Activated CD4-positive, alpha-beta memory T cell treated with anti-CD3 and anti-CD28 coated beads for 36 hours (primary cell): ENCODE measurements at regions not wholly inside any gene's neighbourhood (a gene's known extent, or its start where the extent isn't known, plus 50 kb on each side); places are given as distances from the start of the nearest gene placed in this dataset.

Experiments
- CTCF ChIA-PET: fragments of 350-600 bp; sonication (Branson Sonifier 250); formaldehyde crosslinking; loops from one replicate; lab custom pipeline; 2021; ENCODE audit warnings: antibody characterized with exemption, inconsistent platforms; lab: Charles Lee
- POLR2A ChIA-PET: fragments of 350-600 bp; sonication (Branson Sonifier 250); formaldehyde crosslinking; loops from one replicate; lab custom pipeline; 2021; ENCODE audit warnings: antibody characterized with exemption; lab: Charles Lee
- DNase-seq: peaks from one replicate; pipeline ENCODE4 v3.0.0-alpha.2; 2020
- H3K27ac Mint-ChIP-seq: one replicate; pipeline ENCODE4 v1.8.0; 2021; ENCODE audit warnings: mixed read lengths
- H3K27me3 Mint-ChIP-seq: one replicate; pipeline ENCODE4 v1.8.0; 2021; ENCODE audit warnings: mixed read lengths
- H3K36me3 Mint-ChIP-seq: one replicate; pipeline ENCODE4 v1.8.0; 2021; ENCODE audit warnings: mixed read lengths
- H3K4me1 Mint-ChIP-seq: one replicate; pipeline ENCODE4 v1.8.0; 2021; ENCODE audit warnings: low read depth, mixed read lengths
- H3K4me3 Mint-ChIP-seq: one replicate; pipeline ENCODE4 v1.8.0; 2021; ENCODE audit warnings: mild to moderate bottlenecking, mixed read lengths
- H3K9me3 Mint-ChIP-seq: one replicate; pipeline ENCODE4 v1.8.0; 2021; ENCODE audit warnings: mixed read lengths
- intact Hi-C: fragments of 100-400 bp; cut with micrococcal nuclease; formaldehyde crosslinking; loops from one replicate; pipeline ENCODE4 v1.15.1; 2023

DNA sequence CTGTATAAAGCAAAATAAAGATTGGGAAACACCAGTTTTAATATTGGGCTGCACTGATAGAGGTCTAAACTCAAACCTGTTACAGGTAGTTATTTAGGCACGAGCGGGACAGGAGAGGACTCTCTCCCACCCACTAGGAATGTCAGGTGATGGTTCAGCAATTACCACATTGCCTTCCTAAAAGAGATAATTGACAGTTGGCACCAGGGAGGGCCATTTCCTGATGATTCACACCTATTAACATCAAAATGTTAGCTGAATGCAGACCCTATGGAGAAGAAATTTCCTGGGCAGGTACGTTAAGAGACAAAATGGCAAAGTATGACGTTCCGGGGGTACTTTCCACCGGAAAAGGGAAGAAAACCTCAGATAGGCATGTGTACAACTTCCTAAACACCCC is 272.6 kb downstream of the SDHAF3 start:
- Mint-ChIP-seq H3K27ac (no peak overlapping the region), H3K27me3 (no peaks in the 10 kb centered on the region), H3K4me3 (no peak overlapping the region), H3K9me3 (no peaks in the 10 kb centered on the region), H3K4me1 (no peaks in the 10 kb centered on the region), H3K36me3 (no peaks in the 10 kb centered on the region)
- CTCF ChIA-PET: interaction anchor here (0.6 kb wide), 1 partner anchor 1655 kb away, joined by 3 read pairs; no protein-coding TSS in a partner anchor
- intact Hi-C loops: no loop called here
- DNase-seq: no peak
- POLR2A ChIA-PET: no interaction called here

DNA sequence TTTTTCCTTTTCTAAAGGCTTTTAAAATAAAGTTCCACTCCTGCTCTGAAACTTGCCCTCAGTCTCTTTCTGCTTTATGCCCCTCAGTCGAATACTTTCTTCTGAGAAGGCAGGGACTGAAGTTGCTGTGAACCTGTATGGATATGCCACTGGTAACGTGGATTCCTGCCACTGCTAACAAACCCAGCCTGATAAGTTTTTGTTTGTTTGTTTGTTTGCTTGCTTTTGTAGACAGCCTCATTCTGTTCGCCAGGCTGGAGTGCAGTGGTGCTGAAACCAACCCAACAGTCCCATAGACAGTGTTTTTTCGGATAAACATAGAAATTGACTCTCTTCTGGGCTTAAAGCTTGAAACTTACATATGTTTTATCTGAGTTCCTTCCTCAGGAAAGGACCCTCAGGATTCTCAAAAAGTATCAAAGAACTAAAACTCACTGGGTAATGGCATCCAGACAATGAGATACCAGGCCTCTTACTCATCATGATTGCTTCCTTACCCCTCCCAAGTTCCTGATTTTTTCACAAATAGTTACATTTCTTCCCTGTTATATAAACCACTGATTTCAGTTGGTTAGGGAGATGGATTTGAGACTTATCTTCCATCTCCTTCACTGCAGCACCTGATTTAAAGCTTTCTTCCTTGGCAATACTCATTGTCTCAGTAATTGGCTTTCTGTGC is 273.6 kb downstream of the SDHAF3 start:
- CTCF ChIA-PET: no interaction called here
- Mint-ChIP-seq H3K27me3 (no peaks in the 10 kb centered on the region), H3K4me3 (no peak overlapping the region), H3K27ac (no peak overlapping the region), H3K9me3 (no peaks in the 10 kb centered on the region), H3K4me1 (no peaks in the 10 kb centered on the region), H3K36me3 (no peaks in the 10 kb centered on the region)
- no peak for DNase-seq
- POLR2A ChIA-PET: no interaction called here
- intact Hi-C loops: no loop called here

DNA sequence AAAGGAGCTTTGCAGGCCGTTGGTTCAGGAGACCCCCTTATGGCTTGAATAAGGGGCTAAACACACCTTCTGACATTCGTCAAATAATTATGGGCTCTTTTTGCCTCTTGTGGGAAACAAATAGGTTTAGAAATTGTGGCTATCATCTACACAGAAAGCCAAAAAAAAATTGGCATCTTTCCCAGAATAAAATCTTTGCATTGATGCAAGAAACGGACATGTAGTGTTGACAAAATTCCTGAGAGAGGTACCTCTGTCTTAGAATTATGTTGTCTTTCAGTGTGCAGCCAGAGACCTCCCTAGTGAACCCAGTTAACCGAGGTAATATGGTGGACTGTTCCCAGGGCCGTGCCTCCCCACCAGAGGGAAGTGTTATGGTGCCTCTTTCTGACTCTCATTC is 283.9 kb downstream of the SDHAF3 start:
- no peak overlapping the region for H3K4me3 Mint-ChIP-seq
- no peaks in the 10 kb centered on the region for H3K9me3 Mint-ChIP-seq
- intact Hi-C loops: no loop called here
- H3K36me3 Mint-ChIP-seq: no peaks in the 10 kb centered on the region
- H3K4me1 Mint-ChIP-seq: no peaks in the 10 kb centered on the region
- DNase-seq: no peak
- peaks cover 5% of the 10 kb centered on the region for H3K27me3 Mint-ChIP-seq
- ChIA-PET POLR2A (no interaction called here), CTCF (no interaction called here)
- no peak overlapping the region for H3K27ac Mint-ChIP-seq

DNA sequence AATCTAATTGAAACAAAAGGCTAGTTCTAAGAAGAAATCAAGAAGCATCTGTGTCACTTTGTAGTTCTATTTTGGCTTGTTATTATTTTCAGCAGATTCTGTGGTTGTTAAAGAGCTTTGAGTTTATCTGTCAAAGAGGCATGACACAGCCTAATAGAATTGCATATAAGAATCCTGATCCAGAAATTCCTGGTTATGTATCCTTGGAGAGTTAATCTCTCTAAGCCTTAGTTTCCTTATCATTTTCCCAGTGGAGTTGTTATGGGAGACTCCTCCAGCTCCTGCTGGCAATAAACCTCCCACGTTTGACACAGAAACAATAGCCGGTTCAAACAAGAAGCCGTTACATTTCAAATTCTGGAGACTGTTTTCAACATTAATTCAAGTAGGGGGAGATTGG is 288.3 kb downstream of the SDHAF3 start:
- Mint-ChIP-seq H3K36me3 (no peaks in the 10 kb centered on the region), H3K27me3 (peaks cover 3% of the 10 kb centered on the region), H3K4me1 (no peaks in the 10 kb centered on the region), H3K4me3 (no peak overlapping the region), H3K9me3 (no peaks in the 10 kb centered on the region), H3K27ac (no peak overlapping the region)
- intact Hi-C loops: no loop called here
- DNase-seq: no peak
- ChIA-PET POLR2A (no interaction called here), CTCF (no interaction called here)

DNA sequence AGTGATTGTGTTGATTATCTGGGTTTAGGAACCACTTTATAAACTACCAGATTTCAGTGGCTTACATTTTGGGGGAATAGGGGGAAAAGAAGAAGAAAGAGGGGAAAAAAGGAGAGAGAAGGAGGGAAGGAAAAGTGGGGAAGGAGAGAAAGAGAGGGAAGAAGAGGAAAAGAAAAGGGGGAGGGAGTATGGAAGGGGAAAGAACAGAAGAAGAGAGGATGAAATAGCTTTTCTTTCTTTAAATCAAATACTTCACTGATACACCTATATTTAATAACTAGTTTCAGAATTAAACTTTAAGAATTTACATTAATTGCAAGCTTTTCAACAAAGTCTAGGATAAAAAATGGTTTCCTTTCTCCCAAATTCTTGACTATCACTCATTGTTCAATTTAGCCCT is 289.6 kb downstream of the SDHAF3 start:
- POLR2A ChIA-PET: no interaction called here
- CTCF ChIA-PET: no interaction called here
- H3K4me3 Mint-ChIP-seq: no peak overlapping the region
- H3K4me1 Mint-ChIP-seq: no peaks in the 10 kb centered on the region
- no peaks in the 10 kb centered on the region for H3K9me3 Mint-ChIP-seq
- no peaks in the 10 kb centered on the region for H3K36me3 Mint-ChIP-seq
- no peak for DNase-seq
- H3K27me3 Mint-ChIP-seq: peaks cover 3% of the 10 kb centered on the region
- intact Hi-C loops: no loop called here
- no peak overlapping the region for H3K27ac Mint-ChIP-seq

DNA sequence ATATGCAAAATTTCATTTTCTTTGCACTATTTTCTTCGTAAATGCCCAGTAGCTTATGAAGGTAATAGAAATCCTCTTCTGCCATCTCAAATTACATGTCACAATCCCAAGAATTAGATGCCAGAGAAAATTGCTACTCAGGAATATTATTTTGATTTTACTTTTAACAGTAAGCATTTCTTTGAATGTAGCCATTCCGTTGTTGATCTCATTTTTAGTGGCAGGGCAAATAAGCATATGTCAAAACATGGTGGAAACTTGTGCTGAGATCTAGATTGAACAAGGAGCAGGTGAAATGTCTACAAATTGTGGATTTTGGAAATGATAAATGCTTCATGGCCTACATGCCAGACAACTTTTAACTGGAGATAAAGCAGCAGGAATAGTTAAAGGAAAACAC is 291.8 kb downstream of the SDHAF3 start:
- H3K27me3 Mint-ChIP-seq: no peaks in the 10 kb centered on the region
- no peaks in the 10 kb centered on the region for H3K36me3 Mint-ChIP-seq
- DNase-seq: no peak
- no peak overlapping the region for H3K4me3 Mint-ChIP-seq
- intact Hi-C loops: no loop called here
- H3K4me1 Mint-ChIP-seq: no peaks in the 10 kb centered on the region
- no peaks in the 10 kb centered on the region for H3K9me3 Mint-ChIP-seq
- no peak overlapping the region for H3K27ac Mint-ChIP-seq
- ChIA-PET CTCF (no interaction called here), POLR2A (no interaction called here)

DNA sequence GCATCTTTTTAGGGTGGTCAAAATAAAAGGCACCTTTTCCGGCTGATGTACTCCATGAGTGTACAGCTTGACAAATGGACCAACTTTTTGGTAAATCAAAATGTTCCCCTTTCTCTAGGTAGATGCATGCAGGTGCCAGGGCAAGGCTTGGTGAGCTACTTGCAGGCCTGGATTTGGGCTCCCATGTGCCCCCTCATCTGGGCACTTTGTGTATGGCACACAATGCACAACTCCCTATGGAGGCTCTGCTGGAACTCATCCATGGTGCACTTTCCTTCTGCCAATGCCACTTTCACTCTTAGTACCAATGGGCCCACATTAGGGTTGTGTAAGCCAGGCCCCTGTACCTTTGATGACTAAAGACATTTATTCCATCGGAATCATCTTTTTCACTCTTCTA is 300.8 kb downstream of the SDHAF3 start:
- DNase-seq: no peak
- H3K9me3 Mint-ChIP-seq: no peaks in the 10 kb centered on the region
- ChIA-PET POLR2A (no interaction called here), CTCF (interaction anchor here (0.8 kb wide), 1 partner anchor 14 kb away, joined by 3 read pairs; no protein-coding TSS in a partner anchor)
- no peaks in the 10 kb centered on the region for H3K4me1 Mint-ChIP-seq
- no peaks in the 10 kb centered on the region for H3K36me3 Mint-ChIP-seq
- no peak overlapping the region for H3K27ac Mint-ChIP-seq
- no peak overlapping the region for H3K4me3 Mint-ChIP-seq
- no peaks in the 10 kb centered on the region for H3K27me3 Mint-ChIP-seq
- intact Hi-C loops: no loop called here

DNA sequence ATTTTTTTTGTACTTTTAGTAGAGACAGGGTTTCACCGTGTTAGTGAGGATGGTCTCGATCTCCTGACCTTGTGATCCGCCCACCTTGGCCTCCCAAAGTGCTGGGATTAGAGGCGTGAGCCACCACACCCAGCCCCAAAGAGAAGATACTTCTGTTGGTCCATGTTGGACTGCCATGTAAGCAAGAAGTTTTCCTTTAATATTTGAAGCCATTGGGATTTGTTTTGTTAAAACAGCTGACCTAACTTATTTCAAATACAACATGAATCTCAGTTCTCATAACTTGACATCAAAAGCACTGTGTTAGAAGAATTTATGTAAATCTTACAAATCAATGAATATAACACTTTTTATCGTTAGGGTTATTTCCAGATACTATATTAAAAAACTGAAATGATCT is 302.4 kb downstream of the SDHAF3 start:
- ChIA-PET CTCF (no interaction called here), POLR2A (no interaction called here)
- Mint-ChIP-seq H3K4me1 (no peaks in the 10 kb centered on the region), H3K36me3 (no peaks in the 10 kb centered on the region), H3K4me3 (no peak overlapping the region), H3K9me3 (no peaks in the 10 kb centered on the region), H3K27ac (no peak overlapping the region), H3K27me3 (no peaks in the 10 kb centered on the region)
- no peak for DNase-seq
- intact Hi-C loops: no loop called here

DNA sequence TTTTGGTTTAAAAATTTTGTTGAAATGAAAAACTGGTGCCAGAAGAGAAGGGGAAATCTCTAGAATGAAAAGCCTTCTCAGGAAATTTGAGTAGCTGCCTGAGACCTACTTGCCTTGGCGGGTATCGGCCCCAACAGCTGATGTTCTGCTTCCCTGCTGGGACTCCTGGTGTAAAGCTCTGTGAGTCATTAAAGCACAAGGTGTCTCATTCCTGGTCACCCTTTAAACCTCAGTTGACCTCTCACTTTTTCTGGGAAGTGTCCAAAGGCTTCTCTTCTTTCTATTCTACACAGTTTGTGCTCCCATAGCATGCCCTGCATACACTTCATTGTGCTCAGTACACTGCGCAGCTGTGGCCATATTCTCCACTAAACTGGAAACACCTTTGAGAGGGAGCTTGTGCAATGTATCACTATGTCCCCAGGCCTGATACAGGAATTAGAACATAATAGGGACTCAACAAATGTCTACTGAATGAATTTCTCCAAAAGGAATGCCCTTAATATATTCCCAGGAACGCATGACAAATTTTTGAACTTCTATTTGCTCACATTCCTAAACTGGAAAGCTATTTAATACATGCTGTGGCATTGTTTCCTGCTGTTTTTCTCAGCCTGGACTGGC is 303.9 kb downstream of the SDHAF3 start:
- CTCF ChIA-PET: no interaction called here

DNA sequence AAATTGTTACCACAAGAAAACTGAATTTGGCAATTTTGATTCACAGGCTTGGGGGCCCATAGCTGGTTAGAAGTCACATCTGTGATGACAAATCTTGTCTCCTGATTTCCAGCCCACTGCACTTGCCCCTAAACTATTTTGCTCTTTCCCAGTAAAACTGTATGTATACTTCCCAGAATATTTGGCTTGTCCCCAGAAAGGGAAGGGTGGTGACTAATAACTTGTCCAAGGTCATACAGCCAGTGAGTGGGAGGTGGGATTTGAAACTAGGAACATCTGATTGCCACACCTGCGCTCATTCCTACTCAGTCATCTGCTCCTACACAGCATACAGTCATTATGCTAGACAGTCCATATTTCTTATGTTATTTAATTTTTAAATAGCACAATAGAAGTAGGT is 304.5 kb downstream of the SDHAF3 start:
- Mint-ChIP-seq H3K27ac (no peak overlapping the region), H3K4me1 (no peaks in the 10 kb centered on the region), H3K9me3 (no peaks in the 10 kb centered on the region), H3K4me3 (no peak overlapping the region), H3K36me3 (no peaks in the 10 kb centered on the region), H3K27me3 (no peaks in the 10 kb centered on the region)
- ChIA-PET POLR2A (no interaction called here), CTCF (no interaction called here)
- intact Hi-C loops: no loop called here
- DNase-seq: no peak

More for the DNA sequence above, 303.9 kb downstream of the SDHAF3 start:
- intact Hi-C loops: no loop called here
- DNase-seq: no peak
- no peaks in the 10 kb centered on the region for H3K27me3 Mint-ChIP-seq
- H3K4me3 Mint-ChIP-seq: no peak overlapping the region
- H3K27ac Mint-ChIP-seq: no peak overlapping the region
- no peaks in the 10 kb centered on the region for H3K4me1 Mint-ChIP-seq
- H3K36me3 Mint-ChIP-seq: no peaks in the 10 kb centered on the region
- no peaks in the 10 kb centered on the region for H3K9me3 Mint-ChIP-seq
- POLR2A ChIA-PET: no interaction called here

DNA sequence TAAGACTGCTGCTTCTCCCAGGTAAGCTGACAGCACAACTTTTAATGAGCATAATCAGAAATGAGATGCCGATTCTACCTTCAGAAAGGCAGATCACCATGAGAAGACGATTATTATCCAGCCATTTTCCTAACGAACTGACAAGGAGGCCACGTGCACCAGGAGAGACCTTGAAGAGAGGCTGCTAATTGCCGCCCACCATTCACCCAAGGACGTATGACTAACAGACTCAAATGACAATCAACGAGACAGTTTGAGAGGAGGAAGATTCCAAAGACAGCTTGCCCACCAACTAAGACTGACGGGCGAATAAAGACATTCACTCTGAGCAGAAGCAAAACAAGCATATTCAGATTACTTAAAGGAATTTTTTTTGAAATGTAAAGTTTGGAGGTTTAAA is 301.9 kb upstream of the TAC1 start:
- H3K4me1 Mint-ChIP-seq: no peaks in the 10 kb centered on the region
- DNase-seq: no peak
- intact Hi-C loops: no loop called here
- no peaks in the 10 kb centered on the region for H3K27me3 Mint-ChIP-seq
- ChIA-PET CTCF (no interaction called here), POLR2A (no interaction called here)
- no peak overlapping the region for H3K27ac Mint-ChIP-seq
- H3K36me3 Mint-ChIP-seq: no peaks in the 10 kb centered on the region
- H3K4me3 Mint-ChIP-seq: no peak overlapping the region
- H3K9me3 Mint-ChIP-seq: no peaks in the 10 kb centered on the region

DNA sequence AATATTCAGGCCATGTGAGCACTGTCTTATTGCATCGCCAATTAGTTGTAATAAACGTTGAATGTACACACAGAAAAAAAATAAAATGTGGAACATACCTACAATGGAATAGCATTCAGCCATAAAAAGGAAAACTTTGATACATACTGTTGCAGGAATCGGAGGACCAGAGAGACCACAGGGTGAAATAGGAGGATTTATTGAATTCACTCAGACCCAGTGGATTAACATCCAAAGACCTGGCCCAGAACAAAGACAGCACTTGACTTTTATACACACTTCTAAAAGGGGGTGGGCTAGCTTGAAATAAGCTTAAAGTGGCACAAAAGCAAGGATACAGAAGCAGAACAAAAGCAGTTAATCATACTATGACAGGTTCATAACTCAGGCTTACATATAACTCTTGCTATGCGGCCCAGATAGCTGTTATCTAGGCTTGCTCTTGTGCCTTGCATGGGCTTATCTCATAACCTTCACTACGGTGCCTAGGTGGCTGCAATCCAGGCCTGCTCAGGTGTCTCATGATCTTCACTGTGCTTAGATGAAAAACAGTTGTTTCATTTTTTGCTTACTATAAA is 292.2 kb upstream of the TAC1 start:
- ChIA-PET CTCF (no interaction called here), POLR2A (no interaction called here)
- intact Hi-C loops: no loop called here
- H3K4me1 Mint-ChIP-seq: no peaks in the 10 kb centered on the region
- no peak overlapping the region for H3K27ac Mint-ChIP-seq
- no peak overlapping the region for H3K4me3 Mint-ChIP-seq
- peaks cover 22% of the 10 kb centered on the region for H3K9me3 Mint-ChIP-seq
- no peak for DNase-seq
- no peaks in the 10 kb centered on the region for H3K36me3 Mint-ChIP-seq
- H3K27me3 Mint-ChIP-seq: no peaks in the 10 kb centered on the region

DNA sequence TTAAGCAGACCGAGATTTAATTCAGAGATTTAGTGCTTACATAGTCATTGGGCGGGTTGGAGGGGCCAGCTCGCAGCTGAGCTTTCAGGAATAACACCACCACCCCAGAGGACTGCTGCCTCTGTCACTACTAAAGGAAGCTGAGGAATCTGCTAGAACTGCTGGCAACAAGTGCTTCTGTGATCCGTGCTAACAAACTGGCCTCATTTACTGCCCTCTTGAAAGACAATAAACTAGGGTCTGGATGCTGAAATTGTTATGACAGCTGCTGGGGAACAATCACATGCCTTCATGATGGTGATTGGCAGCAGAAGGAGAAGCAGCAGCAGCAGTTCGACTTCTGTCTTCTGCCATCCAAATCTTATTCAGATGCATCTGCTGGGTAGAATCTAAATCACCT is 285.5 kb upstream of the TAC1 start:
- no peak overlapping the region for H3K27ac Mint-ChIP-seq
- CTCF ChIA-PET: no interaction called here
- no peaks in the 10 kb centered on the region for H3K4me1 Mint-ChIP-seq
- H3K27me3 Mint-ChIP-seq: no peaks in the 10 kb centered on the region
- no peaks in the 10 kb centered on the region for H3K36me3 Mint-ChIP-seq
- no peak overlapping the region for H3K4me3 Mint-ChIP-seq
- POLR2A ChIA-PET: no interaction called here
- H3K9me3 Mint-ChIP-seq: peaks cover 7% of the 10 kb centered on the region
- DNase-seq: no peak
- intact Hi-C loops: no loop called here
